ENCODE measurements at regions not wholly inside any gene's neighbourhood (a gene's known extent, or its start where the extent isn't known, plus 50 kb on each side); places are given as distances from the start of the nearest gene placed in this dataset.

DNA sequence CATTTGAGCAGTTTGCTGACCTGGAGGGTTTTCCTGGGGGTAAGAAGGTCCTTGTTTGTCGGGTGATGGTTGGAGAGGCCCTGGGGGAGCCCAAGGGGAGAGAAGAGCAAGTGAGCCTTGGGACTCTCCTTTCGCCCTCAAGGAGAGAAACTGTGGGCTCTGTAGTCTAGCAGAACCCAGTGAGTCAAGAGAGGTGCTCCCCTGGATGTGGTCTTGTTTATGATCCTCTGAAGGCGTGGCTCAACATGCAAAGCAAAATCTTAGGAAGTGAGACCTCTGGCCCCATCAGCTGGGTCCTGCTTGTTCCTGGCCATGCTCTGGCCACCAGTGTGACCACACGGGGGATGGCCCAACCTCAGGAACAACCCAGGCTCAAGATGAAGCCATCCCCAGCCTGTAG is 66.5 kb upstream of the ALX4 start:
- Histone ChIP-seq H3K27me3 (ENCODE audit: insufficient read depth, low read length) (no peaks in the 10 kb centered on the region; the same call in 1 of the 2 replicates), H3K14ac (ENCODE audit: insufficient read depth, low read length) (no peak overlapping the region), H4K20me1 (ENCODE audit: control insufficient read depth, insufficient read depth, insufficient read length) (no peaks in the 10 kb centered on the region), H2AFZ (ENCODE audit: low read length) (no peak overlapping the region), H2BK5ac (ENCODE audit: insufficient read length, low read length) (no peak overlapping the region), H3K4ac (ENCODE audit: low read depth, low read length) (no peak overlapping the region), H4K8ac (replicated peaks; ENCODE audit: insufficient read length, low read depth, low read length) (no peak overlapping the region), H2AK5ac (ENCODE audit: insufficient read length, low read length) (no peak overlapping the region), H3K79me2 (ENCODE audit: insufficient read depth, low read length) (no peaks in the 10 kb centered on the region), H3K18ac (ENCODE audit: insufficient read length, low read depth, low read length) (no peak overlapping the region), H3K9ac (ENCODE audit: extremely low read depth, insufficient read length, low read length) (no peak overlapping the region), H2BK20ac (ENCODE audit: low read depth, low read length, poor library complexity, severe bottlenecking) (no peak overlapping the region), H3K9me3 (ENCODE audit: control insufficient read depth, low read depth, low read length) (no peaks in the 10 kb centered on the region), H3T11ph (ENCODE audit: low read length) (no peak overlapping the region), H3K79me1 (ENCODE audit: insufficient read depth, low read depth, low read length, poor library complexity, severe bottlenecking) (no peaks in the 10 kb centered on the region), H3K4me2 (ENCODE audit: insufficient read depth, insufficient read length, low read length) (no peak overlapping the region), H2BK120ac (ENCODE audit: low read depth, low read length, poor library complexity, severe bottlenecking) (no peak overlapping the region), H3K4me1 (ENCODE audit: insufficient read depth, low read length) (no peaks in the 10 kb centered on the region), H2BK12ac (ENCODE audit: insufficient read length, low read depth, low read length) (no peak overlapping the region), H4K5ac (ENCODE audit: insufficient read length, low read depth, low read length) (no peak overlapping the region), H3K23me2 (ENCODE audit: insufficient read length, low read depth, low read length, poor library complexity, severe bottlenecking) (no peaks in the 10 kb centered on the region), H3K27ac (ENCODE audit: insufficient read length, low read depth, low read length) (no peak overlapping the region), H3K56ac (ENCODE audit: insufficient read length, low read depth, low read length) (no peak overlapping the region), H4K91ac (ENCODE audit: insufficient read length, low read depth, low read length) (no peak overlapping the region), H3K23ac (ENCODE audit: insufficient read length, low read depth, low read length) (no peak overlapping the region), H2BK15ac (ENCODE audit: low read depth, low read length) (no peak overlapping the region)
- Mint-ChIP-seq H3K4me1 (peaks cover 6 to 8% of the 10 kb centered on the region in 2 experiments), H3K27me3 (ENCODE audit: low read depth) (peaks cover 39% of the 10 kb centered on the region), H3K36me3 (ENCODE audit: insufficient read depth in 1 of 3, low read depth in 3 of 3) (no peaks in the 10 kb centered on the region), H3K9me3 (no peaks in the 10 kb centered on the region), H3K27ac (no peak overlapping the region), H3K4me3 (0 out of 5 replicates have a peak overlapping the region, but pooled peaks of 1 of the 2 experiments have one; percentile 9)
- TF ChIP-seq, protein P1, sequence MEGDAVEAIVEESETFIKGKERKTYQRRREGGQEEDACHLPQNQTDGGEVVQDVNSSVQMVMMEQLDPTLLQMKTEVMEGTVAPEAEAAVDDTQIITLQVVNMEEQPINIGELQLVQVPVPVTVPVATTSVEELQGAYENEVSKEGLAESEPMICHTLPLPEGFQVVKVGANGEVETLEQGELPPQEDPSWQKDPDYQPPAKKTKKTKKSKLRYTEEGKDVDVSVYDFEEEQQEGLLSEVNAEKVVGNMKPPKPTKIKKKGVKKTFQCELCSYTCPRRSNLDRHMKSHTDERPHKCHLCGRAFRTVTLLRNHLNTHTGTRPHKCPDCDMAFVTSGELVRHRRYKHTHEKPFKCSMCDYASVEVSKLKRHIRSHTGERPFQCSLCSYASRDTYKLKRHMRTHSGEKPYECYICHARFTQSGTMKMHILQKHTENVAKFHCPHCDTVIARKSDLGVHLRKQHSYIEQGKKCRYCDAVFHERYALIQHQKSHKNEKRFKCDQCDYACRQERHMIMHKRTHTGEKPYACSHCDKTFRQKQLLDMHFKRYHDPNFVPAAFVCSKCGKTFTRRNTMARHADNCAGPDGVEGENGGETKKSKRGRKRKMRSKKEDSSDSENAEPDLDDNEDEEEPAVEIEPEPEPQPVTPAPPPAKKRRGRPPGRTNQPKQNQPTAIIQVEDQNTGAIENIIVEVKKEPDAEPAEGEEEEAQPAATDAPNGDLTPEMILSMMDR (conservative IDR thresholded peaks at IDR 0.05): no peak
- DNase-seq: no peak
- WGBS (ENCODE audit: extremely low coverage, insufficient read length, low lambda C conversion rate): no CpG with 5 or more reads among the region's 4 CpGs
